Left ventricle myocardium inferior (tissue), 1 donor: ENCODE measurements at regions not wholly inside any gene's neighbourhood (a gene's known extent, or its start where the extent isn't known, plus 50 kb on each side); places are given as distances from the start of the nearest gene placed in this dataset.
"Not testable (repeated sequence)": the region's sequence is repeated elsewhere in the genome, so short reads cannot be mapped to it uniquely, and the experiment has no call there.

Experiments used
- DNase-seq: peaks from one replicate; pipeline ENCODE4 v3.0.0-alpha.2; 2020
- H3K27ac ChIP-seq: fragments of 200-600 bp; replicated peaks from 2 replicates; pipeline ENCODE4 v1.8.0; 2021
- H3K27me3 ChIP-seq: fragments of 200-600 bp; 2 replicates; pipeline ENCODE4 v1.8.0; 2021; ENCODE audit warnings: low read depth
- H3K36me3 ChIP-seq: fragments of 200-600 bp; 2 replicates; pipeline ENCODE4 v1.8.0; 2021
- H3K4me1 ChIP-seq: fragments of 200-600 bp; 2 replicates; pipeline ENCODE4 v1.8.0; 2021
- H3K4me3 ChIP-seq: fragments of 200-600 bp; 2 replicates; pipeline ENCODE4 v1.8.0; 2021; ENCODE audit warnings: mild to moderate bottlenecking, moderate library complexity
- H3K9me3 ChIP-seq: fragments of 200-600 bp; replicated peaks from 2 replicates; pipeline ENCODE4 v1.8.0; 2021
- CTCF ChIP-seq: fragments of 200-600 bp; IDR thresholded peaks from 2 replicates; pipeline ENCODE4 v1.8.0; 2021; ENCODE audit warnings: antibody characterized with exemption, mild to moderate bottlenecking, borderline replicate concordance
- intact Hi-C: fragments of 100-400 bp; cut with micrococcal nuclease; formaldehyde crosslinking; loops from one replicate; pipeline ENCODE4 v1.11.0; 2022
- donor health status: DM: no; HTN: yes; CAD: no; lungs with severe emphysema.

- Histone ChIP-seq H3K9me3 (peaks cover under 1% of the 10 kb centered on the region), H3K4me3 (no peak overlapping the region), H3K4me1 (no peaks in the 10 kb centered on the region), H3K27me3 (no peaks in the 10 kb centered on the region), H3K27ac (no peak overlapping the region), H3K36me3 (no peaks in the 10 kb centered on the region)
- intact Hi-C loops: no loop called here
- no peak for DNase-seq
- no peak for TF ChIP-seq CTCF
These were observed 211.4 kb downstream of the CXXC4 start for GRCh38 chr4:104283303-104283702.

GRCh38 chr4:104279744-104280143 is 214.9 kb downstream of the CXXC4 start:
- DNase-seq: no peak
- Histone ChIP-seq H3K27me3 (no peaks in the 10 kb centered on the region), H3K4me3 (no peak overlapping the region), H3K4me1 (no peaks in the 10 kb centered on the region), H3K9me3 (peaks cover 8% of the 10 kb centered on the region), H3K36me3 (no peaks in the 10 kb centered on the region), H3K27ac (no peak overlapping the region)
- TF ChIP-seq CTCF: no peak
- intact Hi-C loops: no loop called here

GRCh38 chr4:104272966-104273365 is 221.7 kb downstream of the CXXC4 start:
- H3K27ac ChIP-seq: no peak overlapping the region
- intact Hi-C loops: no loop called here
- H3K27me3 ChIP-seq: no peaks in the 10 kb centered on the region
- H3K4me3 ChIP-seq: no peak overlapping the region
- H3K4me1 ChIP-seq: no peaks in the 10 kb centered on the region
- H3K9me3 ChIP-seq: peaks cover 4% of the 10 kb centered on the region
- DNase-seq: no peak
- no peak for TF ChIP-seq CTCF
- H3K36me3 ChIP-seq: no peaks in the 10 kb centered on the region

GRCh38 chr4:104269603-104270002 is 225.1 kb downstream of the CXXC4 start:
- H3K27me3 ChIP-seq, H3K36me3 ChIP-seq, intact Hi-C loops, H3K4me3 ChIP-seq, H3K9me3 ChIP-seq, H3K4me1 ChIP-seq, H3K27ac ChIP-seq, DNase-seq: not testable (repeated sequence)

GRCh38 chr4:104263100-104263499 is 231.6 kb downstream of the CXXC4 start:
- no peak overlapping the region for H3K27ac ChIP-seq
- no peaks in the 10 kb centered on the region for H3K4me1 ChIP-seq
- no peaks in the 10 kb centered on the region for H3K36me3 ChIP-seq
- no peak for DNase-seq
- H3K4me3 ChIP-seq: no peak overlapping the region
- intact Hi-C loops: no loop called here
- no peaks in the 10 kb centered on the region for H3K9me3 ChIP-seq
- TF ChIP-seq CTCF: no peak
- H3K27me3 ChIP-seq: no peaks in the 10 kb centered on the region

- no peaks in the 10 kb centered on the region for H3K4me1 ChIP-seq
- no peak overlapping the region for H3K4me3 ChIP-seq
- intact Hi-C loops: no loop called here
- no peak for TF ChIP-seq CTCF
- H3K9me3 ChIP-seq: no peaks in the 10 kb centered on the region
- H3K27me3 ChIP-seq: no peaks in the 10 kb centered on the region
- H3K27ac ChIP-seq: no peak overlapping the region
- no peaks in the 10 kb centered on the region for H3K36me3 ChIP-seq
- no peak for DNase-seq
These were observed 232.0 kb downstream of the CXXC4 start for GRCh38 chr4:104262678-104263077.
